RWPE1 (cell line): ENCODE measurements at regions not wholly inside any gene's neighbourhood (a gene's known extent, or its start where the extent isn't known, plus 50 kb on each side); places are given as distances from the start of the nearest gene placed in this dataset.
A peak's percentile ranks its signal among the peaks of the same experiment; 100 is the strongest.

ENCODE experiments used
- CTCF ChIA-PET: fragments of 350-600 bp; sonication (Branson Sonifier 250); formaldehyde crosslinking; extraction: SDS; loops from one replicate; lab custom pipeline; 2021; lab: Yijun Ruan, JAX
- POLR2A ChIA-PET: fragments of 400-600 bp; formaldehyde crosslinking; extraction: SDS; loops from one replicate; lab custom pipeline; 2020; ENCODE audit warnings: antibody characterized with exemption; ENCODE audit not compliant: low non-redundant PET; lab: Yijun Ruan, JAX
- DNase-seq: peaks from one replicate; pipeline ENCODE4 v3.0.0; 2012; ENCODE audit warnings: low spot score
- H3K27ac ChIP-seq: fragments of 450-650 bp; 2 replicates; pipeline ENCODE4 v1.5.1; 2017
- CTCF ChIP-seq: fragments of 450-650 bp; conservative IDR thresholded peaks from 2 replicates; pipeline ENCODE4 v1.5.1; 2017; ENCODE audit warnings: low read depth, mild to moderate bottlenecking

GRCh38 chr5:74289238-74289637 is 351.3 kb downstream of the ENC1 start:
- no peak overlapping the region for H3K27ac ChIP-seq
- CTCF ChIA-PET = no interaction called here
- no peak for TF ChIP-seq CTCF
- POLR2A ChIA-PET = no interaction called here
- DNase-seq = peak; percentile 31

- no peak overlapping the region for H3K27ac ChIP-seq
- DNase-seq = no peak
- CTCF ChIA-PET = no interaction called here
- no peak for TF ChIP-seq CTCF
- POLR2A ChIA-PET = no interaction called here
Observed at GRCh38 chr5:74288448-74289108, 351.9 kb downstream of the ENC1 start.

GRCh38 chr5:74288038-74288437 is 352.5 kb downstream of the ENC1 start:
- CTCF ChIA-PET = no interaction called here
- no peak overlapping the region for H3K27ac ChIP-seq
- TF ChIP-seq CTCF = no peak
- POLR2A ChIA-PET = no interaction called here
- no peak for DNase-seq

GRCh38 chr5:74286734-74287695 is 353.5 kb downstream of the ENC1 start:
- H3K27ac ChIP-seq = no peak overlapping the region
- no peak for DNase-seq
- ChIA-PET CTCF (interaction anchor here (0.7 kb wide), 1 partner anchor 8 kb away, joined by 8 read pairs; no protein-coding TSS in a partner anchor), POLR2A (no interaction called here)
- TF ChIP-seq CTCF = no peak

GRCh38 chr5:74285675-74286280 is 354.8 kb downstream of the ENC1 start:
- no peak overlapping the region for H3K27ac ChIP-seq
- TF ChIP-seq CTCF = no peak
- no peak for DNase-seq
- POLR2A ChIA-PET = no interaction called here
- CTCF ChIA-PET = interaction anchor here (0.7 to 1.0 kb wide), 3 partner anchors 9 to 230 kb away, joined by 3 to 8 read pairs (median 3); no protein-coding TSS in a partner anchor

- no peak overlapping the region for H3K27ac ChIP-seq
- no peak for TF ChIP-seq CTCF
- CTCF ChIA-PET = no interaction called here
- POLR2A ChIA-PET = no interaction called here
- DNase-seq = no peak
Observed at GRCh38 chr5:74282490-74282889, 358.0 kb downstream of the ENC1 start.
